Pons (tissue), 1 donor: ENCODE measurements at regions not wholly inside any gene's neighbourhood (a gene's known extent, or its start where the extent isn't known, plus 50 kb on each side); places are given as distances from the start of the nearest gene placed in this dataset.

Experiments used
- DNase-seq: peaks from one replicate; pipeline ENCODE4 v3.0.0-alpha.2; 2016; ENCODE audit warnings: low spot score

- no peak for DNase-seq
Observed at GRCh38 chr1:30036229-30036547, 687.2 kb downstream of the MATN1 start.

GRCh38 chr1:30035522-30036228 is 687.7 kb downstream of the MATN1 start:
- DNase-seq = no peak

GRCh38 chr1:30034627-30035521 is 688.5 kb downstream of the MATN1 start:
- peak; percentile 8 for DNase-seq

GRCh38 chr1:30034105-30034626 is 689.2 kb downstream of the MATN1 start:
- DNase-seq = no peak

- DNase-seq = no peak
Observed at GRCh38 chr1:30033256-30034104, 689.9 kb downstream of the MATN1 start.

- no peak for DNase-seq
Observed at GRCh38 chr1:30032302-30032701, 691.1 kb downstream of the MATN1 start.

GRCh38 chr1:30029677-30030076 is 693.7 kb downstream of the MATN1 start:
- no peak for DNase-seq

- no peak for DNase-seq
Observed at GRCh38 chr1:30028939-30029338, 694.4 kb downstream of the MATN1 start.

GRCh38 chr1:30028283-30028682 is 695.1 kb downstream of the MATN1 start:
- DNase-seq = no peak

GRCh38 chr1:30027247-30027646 is 696.1 kb downstream of the MATN1 start:
- DNase-seq = no peak

GRCh38 chr1:30024411-30025195 is 698.8 kb downstream of the MATN1 start:
- DNase-seq = no peak

GRCh38 chr1:30023339-30024022 is 699.9 kb downstream of the MATN1 start:
- DNase-seq = no peak

GRCh38 chr1:30014031-30014430 is 709.4 kb downstream of the MATN1 start:
- peak; percentile 30 for DNase-seq

GRCh38 chr1:30012455-30013440 is 710.6 kb downstream of the MATN1 start:
- no peak for DNase-seq

GRCh38 chr1:30011970-30012369 is 711.4 kb downstream of the MATN1 start:
- DNase-seq = no peak

- no peak for DNase-seq
Observed at GRCh38 chr1:30010506-30011106, 712.8 kb downstream of the MATN1 start.

- no peak for DNase-seq
Observed at GRCh38 chr1:30009720-30010119, 713.7 kb downstream of the MATN1 start.

GRCh38 chr1:30008998-30009657 is 714.3 kb downstream of the MATN1 start:
- DNase-seq = no peak
